Left lobe of liver (tissue), 2 donors: ENCODE measurements at regions not wholly inside any gene's neighbourhood (a gene's known extent, or its start where the extent isn't known, plus 50 kb on each side); places are given as distances from the start of the nearest gene placed in this dataset.

Experiments
- ATAC-seq: fragments of 200-7000 bp; cut with Tn5 transposase; one replicate; pipeline ENCODE4 v1.9.1; 2020; ENCODE audit warnings: mild to moderate bottlenecking, moderate library complexity
- DNase-seq: peaks from one replicate; pipeline ENCODE4 v3.0.0-alpha.2; 2020; ENCODE audit warnings: low spot score
- donor health status: DM: no; HTN: no; CAD: no; lungs with moderate emphysema.
- donor health status: DM: no; HTN: yes; CAD: no.

- no peak for ATAC-seq
- no peak for DNase-seq
These were observed 403.3 kb upstream of the MEF2C start for GRCh38 chr5:89286320-89286719.

- DNase-seq (no peak), ATAC-seq (no peak)
These were observed 400.9 kb upstream of the MEF2C start for GRCh38 chr5:89283728-89284493.

- no peak for ATAC-seq
- DNase-seq: no peak
These were observed 399.8 kb upstream of the MEF2C start for GRCh38 chr5:89282554-89283510.

- ATAC-seq: no peak
- DNase-seq: no peak
These were observed 399.0 kb upstream of the MEF2C start for GRCh38 chr5:89281766-89282553.

GRCh38 chr5:89281211-89281610 lies 398.2 kb upstream of the MEF2C start:
- no peak for ATAC-seq
- no peak for DNase-seq

- no peak for ATAC-seq
- DNase-seq: no peak
These were observed 397.4 kb upstream of the MEF2C start for GRCh38 chr5:89280103-89281037.

GRCh38 chr5:89279391-89280036 lies 396.5 kb upstream of the MEF2C start:
- no peak for DNase-seq
- no peak for ATAC-seq

GRCh38 chr5:89277816-89278215 lies 394.8 kb upstream of the MEF2C start:
- DNase-seq (no peak), ATAC-seq (no peak)

GRCh38 chr5:89276566-89277305 lies 393.8 kb upstream of the MEF2C start:
- DNase-seq: no peak
- ATAC-seq: no peak

GRCh38 chr5:89275066-89275855 lies 392.3 kb upstream of the MEF2C start:
- ATAC-seq (no peak), DNase-seq (no peak)

GRCh38 chr5:89273289-89273688 lies 390.3 kb upstream of the MEF2C start:
- DNase-seq: no peak
- no peak for ATAC-seq

- ATAC-seq (no peak), DNase-seq (no peak)
These were observed 387.9 kb upstream of the MEF2C start for GRCh38 chr5:89270901-89271300.

- DNase-seq (no peak), ATAC-seq (no peak)
These were observed 386.7 kb upstream of the MEF2C start for GRCh38 chr5:89269721-89270120.

- DNase-seq: no peak
- ATAC-seq: no peak
These were observed 385.5 kb upstream of the MEF2C start for GRCh38 chr5:89268460-89268859.

- DNase-seq: no peak
- ATAC-seq: no peak
These were observed 384.8 kb upstream of the MEF2C start for GRCh38 chr5:89267788-89268187.

- ATAC-seq: no peak
- no peak for DNase-seq
These were observed 382.7 kb upstream of the MEF2C start for GRCh38 chr5:89265511-89266179.

- DNase-seq (no peak), ATAC-seq (no peak)
These were observed 380.9 kb upstream of the MEF2C start for GRCh38 chr5:89263846-89264245.

- DNase-seq (no peak), ATAC-seq (no peak)
These were observed 379.0 kb upstream of the MEF2C start for GRCh38 chr5:89262030-89262429.
